Loucy (cell line): ENCODE measurements at regions not wholly inside any gene's neighbourhood (a gene's known extent, or its start where the extent isn't known, plus 50 kb on each side); places are given as distances from the start of the nearest gene placed in this dataset.

ENCODE experiments used
- EZH2phosphoT487 ChIP-seq: fragments of 200-600 bp; IDR thresholded peaks from 2 replicates; pipeline ENCODE4 v1.6.1; 2018; ENCODE audit warnings: antibody characterized with exemption, mild to moderate bottlenecking, moderate library complexity, borderline replicate concordance
- TF ChIP-seq, protein P1 (sequence below): fragments of 200-600 bp; sonication (generic); conservative IDR thresholded peaks from 2 replicates; pipeline ENCODE4 v1.5.1; 2014; ENCODE audit warnings: mild to moderate bottlenecking, antibody characterized with exemption, low read length

DNA sequence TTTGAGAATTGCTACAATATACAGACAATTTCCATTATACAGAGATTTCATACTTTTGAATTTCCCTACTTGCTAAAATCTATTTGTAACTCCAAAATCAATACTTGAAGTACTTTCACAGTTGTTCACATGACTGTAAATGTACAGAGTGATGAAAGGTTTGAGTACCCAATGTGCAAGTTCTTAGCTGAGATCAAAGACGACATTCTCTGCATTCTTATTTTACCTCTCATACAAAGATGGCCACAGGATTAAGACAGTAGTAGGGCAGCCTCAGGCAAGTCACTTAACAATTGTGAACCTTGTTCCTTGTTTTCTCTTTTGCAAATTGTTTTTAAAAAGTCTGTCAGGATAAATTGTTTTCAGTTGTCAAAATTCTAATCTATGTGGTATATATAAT, 255.9 kb upstream of the KITLG start:
- TF ChIP-seq, protein P1, sequence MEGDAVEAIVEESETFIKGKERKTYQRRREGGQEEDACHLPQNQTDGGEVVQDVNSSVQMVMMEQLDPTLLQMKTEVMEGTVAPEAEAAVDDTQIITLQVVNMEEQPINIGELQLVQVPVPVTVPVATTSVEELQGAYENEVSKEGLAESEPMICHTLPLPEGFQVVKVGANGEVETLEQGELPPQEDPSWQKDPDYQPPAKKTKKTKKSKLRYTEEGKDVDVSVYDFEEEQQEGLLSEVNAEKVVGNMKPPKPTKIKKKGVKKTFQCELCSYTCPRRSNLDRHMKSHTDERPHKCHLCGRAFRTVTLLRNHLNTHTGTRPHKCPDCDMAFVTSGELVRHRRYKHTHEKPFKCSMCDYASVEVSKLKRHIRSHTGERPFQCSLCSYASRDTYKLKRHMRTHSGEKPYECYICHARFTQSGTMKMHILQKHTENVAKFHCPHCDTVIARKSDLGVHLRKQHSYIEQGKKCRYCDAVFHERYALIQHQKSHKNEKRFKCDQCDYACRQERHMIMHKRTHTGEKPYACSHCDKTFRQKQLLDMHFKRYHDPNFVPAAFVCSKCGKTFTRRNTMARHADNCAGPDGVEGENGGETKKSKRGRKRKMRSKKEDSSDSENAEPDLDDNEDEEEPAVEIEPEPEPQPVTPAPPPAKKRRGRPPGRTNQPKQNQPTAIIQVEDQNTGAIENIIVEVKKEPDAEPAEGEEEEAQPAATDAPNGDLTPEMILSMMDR, result no peak
- no peak for TF ChIP-seq EZH2phosphoT487
